ENCODE measurements at regions not wholly inside any gene's neighbourhood (a gene's known extent, or its start where the extent isn't known, plus 50 kb on each side); places are given as distances from the start of the nearest gene placed in this dataset.

GRCh38 chr21:17201741-17202260 is 311.0 kb upstream of the CXADR start:
- TF ChIP-seq CTCF (IDR thresholded peaks at IDR 0.05 in 4 of 5, conservative IDR thresholded peaks at IDR 0.05 in 1 of 5) (no peak), POLR2A (IDR thresholded peaks at IDR 0.05) (no peak)

Data from gastrocnemius medialis (tissue), 4 donors.